SK-N-MC (cell line): ENCODE measurements at regions not wholly inside any gene's neighbourhood (a gene's known extent, or its start where the extent isn't known, plus 50 kb on each side); places are given as distances from the start of the nearest gene placed in this dataset.

ENCODE experiments used
- DNase-seq: peaks from one replicate; pipeline ENCODE4 v3.0.0-alpha.2; 2011; ENCODE audit warnings: low read depth, low spot score
- H3K27ac ChIP-seq: fragments of 200-600 bp; sonication (generic); 2 replicates; pipeline ENCODE4 v1.5.1; 2016; ENCODE audit warnings: mixed run types
- H3K36me3 ChIP-seq: fragments of 200-600 bp; sonication (generic); 2 replicates; pipeline ENCODE4 v1.6.1; 2017; ENCODE audit warnings: antibody characterized with exemption, low read length, mixed read lengths; ENCODE audit not compliant: insufficient read depth
- H3K4me3 ChIP-seq: fragments of 200-600 bp; sonication (generic); 2 replicates; pipeline ENCODE4 v1.5.1; 2016
- H3K9ac ChIP-seq: fragments of 200-600 bp; sonication (generic); 2 replicates; pipeline ENCODE4 v1.8.0; 2017; ENCODE audit warnings: mixed run types, mixed read lengths; ENCODE audit not compliant: insufficient read length
- H3K9me3 ChIP-seq: fragments of 200-600 bp; sonication (generic); 2 replicates; pipeline ENCODE4 v1.6.1; 2017; ENCODE audit warnings: low read depth, mild to moderate bottlenecking, antibody characterized with exemption, low read length, moderate library complexity, mixed read lengths
- EZH2 ChIP-seq: fragments of 200-600 bp; sonication (generic); IDR thresholded peaks from one replicate; pipeline ENCODE4 v1.6.1; 2017; ENCODE audit warnings: antibody characterized with exemption
- FOXP2 ChIP-seq: optimal IDR thresholded peaks from 2 replicates; pipeline ENCODE3; 2011; ENCODE audit warnings: mild to moderate bottlenecking, moderate library complexity; ENCODE audit not compliant: insufficient read depth; ENCODE audit errors: extremely low read length, control extremely low read depth
- POLR2AphosphoS5 ChIP-seq: IDR thresholded peaks from 2 replicates; pipeline ENCODE4 v1.6.1; 2012; ENCODE audit warnings: mild to moderate bottlenecking, low read depth, low read length, borderline replicate concordance

GRCh38 chr9:119868694-119869093 lies 499.5 kb upstream of the BRINP1 start:
- TF ChIP-seq FOXP2 (no peak), EZH2 (no peak), POLR2AphosphoS5 (no peak)
- Histone ChIP-seq H3K9me3 (no peaks in the 10 kb centered on the region), H3K4me3 (no peak overlapping the region), H3K27ac (no peak overlapping the region), H3K9ac (no peak overlapping the region), H3K36me3 (no peaks in the 10 kb centered on the region)
- no peak for DNase-seq

DNA sequence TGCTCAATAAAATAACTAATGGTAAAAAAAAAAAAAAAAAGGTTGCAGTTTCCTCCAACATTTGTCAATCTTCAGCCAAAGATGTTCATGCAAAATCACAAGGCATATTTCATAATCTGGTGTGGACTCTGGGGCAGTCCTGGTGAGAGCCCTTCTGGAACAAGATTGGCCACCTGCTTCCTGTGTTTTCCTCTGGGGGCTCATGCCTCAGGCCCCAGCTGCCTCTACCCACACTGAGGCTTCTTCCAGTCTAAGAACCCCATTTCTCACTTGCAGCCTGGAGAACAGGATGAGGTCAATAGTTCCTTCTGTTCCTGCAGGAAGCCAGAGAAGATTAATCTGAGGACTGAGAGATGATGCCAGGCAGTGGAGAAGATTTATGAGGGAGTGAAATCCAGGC lies 492.6 kb upstream of the BRINP1 start:
- Histone ChIP-seq H3K36me3 (no peaks in the 10 kb centered on the region), H3K9me3 (no peaks in the 10 kb centered on the region), H3K27ac (no peak overlapping the region), H3K9ac (no peak overlapping the region), H3K4me3 (no peak overlapping the region)
- TF ChIP-seq POLR2AphosphoS5 (no peak), EZH2 (no peak), FOXP2 (no peak)
- no peak for DNase-seq

- Histone ChIP-seq H3K36me3 (no peaks in the 10 kb centered on the region), H3K9me3 (no peaks in the 10 kb centered on the region), H3K27ac (no peak overlapping the region), H3K4me3 (no peak overlapping the region), H3K9ac (no peak overlapping the region)
- DNase-seq: no peak
- TF ChIP-seq POLR2AphosphoS5 (no peak), EZH2 (no peak), FOXP2 (no peak)
Measured at GRCh38 chr9:119859128-119859527, 489.9 kb upstream of the BRINP1 start.

DNA sequence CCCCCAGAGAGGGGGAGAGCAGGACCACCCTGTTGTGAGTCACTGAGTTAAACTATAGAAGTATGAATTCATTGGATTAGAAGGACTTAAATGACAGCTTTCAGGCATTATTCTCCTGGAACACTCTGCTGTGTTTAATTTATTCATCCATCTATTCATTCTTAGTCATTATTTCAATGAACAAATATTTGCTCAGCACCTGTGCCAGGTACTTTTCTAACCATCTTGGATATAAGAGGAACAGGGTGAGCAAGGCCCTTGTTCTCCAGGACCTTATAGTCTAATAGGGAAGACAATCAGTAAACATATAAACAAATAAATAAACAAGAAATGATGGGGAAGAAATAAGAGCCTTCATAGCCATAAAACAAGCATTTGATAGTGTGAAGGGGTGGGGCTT lies 483.9 kb upstream of the BRINP1 start:
- H3K9me3 ChIP-seq: no peaks in the 10 kb centered on the region
- no peak overlapping the region for H3K4me3 ChIP-seq
- no peak overlapping the region for H3K9ac ChIP-seq
- H3K27ac ChIP-seq: no peak overlapping the region
- TF ChIP-seq FOXP2: no peak
- TF ChIP-seq EZH2: no peak
- TF ChIP-seq POLR2AphosphoS5: no peak
- H3K36me3 ChIP-seq: no peaks in the 10 kb centered on the region
- DNase-seq: no peak

DNA sequence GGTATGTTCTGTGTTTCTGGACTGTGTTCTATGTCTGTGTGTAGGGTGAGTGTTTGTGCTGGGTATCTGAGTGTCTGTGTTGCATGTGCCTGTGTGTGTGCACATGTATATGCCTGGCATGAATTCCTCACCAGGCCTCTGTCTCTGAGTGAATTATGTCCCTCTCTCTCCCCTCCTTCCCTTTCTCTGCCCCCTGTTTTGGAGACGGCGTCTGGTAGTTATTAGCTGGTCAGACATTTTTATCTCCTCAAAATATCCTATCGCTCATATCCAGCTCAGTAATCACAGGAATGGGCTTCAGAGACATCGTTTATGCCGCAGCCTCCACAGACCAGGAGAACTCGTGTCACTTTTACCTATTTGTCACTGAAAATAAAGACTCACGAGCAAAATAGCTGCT lies 483.2 kb upstream of the BRINP1 start:
- 0 out of 2 replicates have a peak, but pooled peaks cover under 1% of the 10 kb centered on the region for H3K9me3 ChIP-seq
- no peak overlapping the region for H3K4me3 ChIP-seq
- no peak overlapping the region for H3K27ac ChIP-seq
- H3K9ac ChIP-seq: no peak overlapping the region
- TF ChIP-seq POLR2AphosphoS5 (no peak), FOXP2 (no peak), EZH2 (no peak)
- no peaks in the 10 kb centered on the region for H3K36me3 ChIP-seq
- DNase-seq: no peak

- Histone ChIP-seq H3K36me3 (no peaks in the 10 kb centered on the region), H3K9me3 (0 out of 2 replicates have a peak, but pooled peaks cover 5% of the 10 kb centered on the region), H3K9ac (no peak overlapping the region), H3K4me3 (no peak overlapping the region), H3K27ac (no peak overlapping the region)
- DNase-seq: no peak
- TF ChIP-seq FOXP2 (no peak), POLR2AphosphoS5 (no peak), EZH2 (no peak)
Measured at GRCh38 chr9:119844431-119844830, 475.2 kb upstream of the BRINP1 start.

GRCh38 chr9:119841016-119841415 lies 471.8 kb upstream of the BRINP1 start:
- Histone ChIP-seq H3K9ac (no peak overlapping the region), H3K4me3 (no peak overlapping the region), H3K36me3 (no peaks in the 10 kb centered on the region), H3K27ac (no peak overlapping the region), H3K9me3 (no peaks in the 10 kb centered on the region)
- TF ChIP-seq FOXP2: no peak
- TF ChIP-seq EZH2: no peak
- TF ChIP-seq POLR2AphosphoS5: no peak
- no peak for DNase-seq

DNA sequence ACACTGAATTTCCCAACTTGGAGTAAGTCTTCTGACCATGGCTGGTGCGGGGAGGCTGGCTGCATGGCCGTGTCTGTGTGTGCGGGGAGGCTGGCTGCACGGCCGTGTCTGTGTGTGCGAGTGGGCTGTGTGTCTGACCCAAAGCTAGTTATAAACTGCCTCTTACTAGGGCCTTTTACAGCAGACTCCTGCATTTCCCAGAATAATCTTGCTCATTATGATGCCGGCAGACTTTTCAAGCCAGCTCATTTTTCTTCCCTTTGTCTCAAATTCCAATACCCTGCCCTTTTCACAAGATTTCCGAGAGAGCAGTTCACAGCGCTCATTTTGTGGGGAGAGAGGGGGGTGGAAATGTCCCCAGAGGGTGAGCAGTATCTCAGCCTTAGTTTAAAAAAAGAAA lies 470.7 kb upstream of the BRINP1 start:
- Histone ChIP-seq H3K4me3 (no peak overlapping the region), H3K27ac (no peak overlapping the region), H3K36me3 (no peaks in the 10 kb centered on the region), H3K9me3 (no peaks in the 10 kb centered on the region), H3K9ac (no peak overlapping the region)
- TF ChIP-seq EZH2: no peak
- TF ChIP-seq POLR2AphosphoS5: no peak
- no peak for TF ChIP-seq FOXP2
- no peak for DNase-seq

GRCh38 chr9:119838210-119838609 lies 469.0 kb upstream of the BRINP1 start:
- Histone ChIP-seq H3K4me3 (no peak overlapping the region), H3K9ac (no peak overlapping the region), H3K27ac (no peak overlapping the region), H3K36me3 (no peaks in the 10 kb centered on the region), H3K9me3 (no peaks in the 10 kb centered on the region)
- no peak for DNase-seq
- no peak for TF ChIP-seq EZH2
- TF ChIP-seq POLR2AphosphoS5: no peak
- no peak for TF ChIP-seq FOXP2
